ENCODE measurements at regions not wholly inside any gene's neighbourhood (a gene's known extent, or its start where the extent isn't known, plus 50 kb on each side); places are given as distances from the start of the nearest gene placed in this dataset.

DNA sequence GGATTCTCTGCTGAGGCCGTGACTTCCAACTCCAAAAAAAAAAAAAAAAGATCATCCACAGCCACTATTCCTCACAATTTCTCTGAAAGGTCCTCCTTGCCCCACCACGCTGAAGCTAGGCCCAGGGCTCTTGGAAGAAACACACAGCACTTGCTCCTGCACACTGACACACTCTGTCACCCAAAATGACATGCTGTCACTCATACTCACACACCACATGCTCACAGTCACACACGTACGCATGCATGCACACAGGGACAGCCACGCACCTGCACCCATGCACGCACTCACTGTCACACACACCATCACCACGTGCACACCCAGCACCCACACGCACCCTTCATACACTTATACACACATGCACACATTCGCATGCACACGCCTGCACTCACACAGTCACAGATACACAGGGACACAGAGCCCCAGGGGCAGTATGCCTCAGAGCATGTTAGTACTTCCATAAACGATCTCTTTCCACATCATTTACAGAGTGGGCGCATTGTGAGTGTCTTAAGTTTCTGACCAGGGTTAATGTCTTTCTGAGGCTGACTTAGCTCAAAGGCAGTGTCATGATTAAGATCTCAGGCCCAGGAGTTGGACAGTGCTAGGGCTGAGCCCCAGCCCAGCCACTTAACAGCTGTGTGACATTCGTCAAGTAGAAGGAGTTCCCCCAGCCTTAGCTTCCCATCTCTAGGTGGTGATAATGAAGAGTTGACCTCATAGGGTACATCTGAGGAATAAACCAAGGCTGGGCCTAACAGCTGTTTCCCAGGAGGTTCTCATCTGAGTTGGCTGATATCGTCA lies 93.4 kb downstream of the GLI2 start:
- DNase-seq (ENCODE audit: low read depth in 2 of 2) = no peak

DNA sequence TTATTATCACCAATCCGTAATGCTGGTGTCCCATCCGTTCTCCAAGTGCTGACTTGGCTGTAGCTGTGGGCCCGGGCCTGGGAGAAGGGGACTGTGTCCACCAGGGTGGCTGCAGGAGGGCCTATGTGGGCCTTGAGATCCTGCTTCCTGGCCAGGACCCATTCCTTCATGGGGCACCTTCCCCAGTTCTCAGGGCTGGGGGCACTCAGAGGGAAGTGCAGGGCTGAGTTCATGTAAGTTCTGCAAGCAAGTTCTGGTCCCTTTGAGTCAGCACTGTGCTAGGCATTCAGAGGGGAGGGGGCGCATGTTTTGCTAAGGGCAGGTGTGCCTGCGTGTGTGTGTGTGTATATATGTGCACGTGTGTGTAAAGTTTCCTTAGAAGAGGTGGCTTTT lies 94.0 kb downstream of the GLI2 start:
- no peak for DNase-seq (ENCODE audit: low read depth in 2 of 2)

DNA sequence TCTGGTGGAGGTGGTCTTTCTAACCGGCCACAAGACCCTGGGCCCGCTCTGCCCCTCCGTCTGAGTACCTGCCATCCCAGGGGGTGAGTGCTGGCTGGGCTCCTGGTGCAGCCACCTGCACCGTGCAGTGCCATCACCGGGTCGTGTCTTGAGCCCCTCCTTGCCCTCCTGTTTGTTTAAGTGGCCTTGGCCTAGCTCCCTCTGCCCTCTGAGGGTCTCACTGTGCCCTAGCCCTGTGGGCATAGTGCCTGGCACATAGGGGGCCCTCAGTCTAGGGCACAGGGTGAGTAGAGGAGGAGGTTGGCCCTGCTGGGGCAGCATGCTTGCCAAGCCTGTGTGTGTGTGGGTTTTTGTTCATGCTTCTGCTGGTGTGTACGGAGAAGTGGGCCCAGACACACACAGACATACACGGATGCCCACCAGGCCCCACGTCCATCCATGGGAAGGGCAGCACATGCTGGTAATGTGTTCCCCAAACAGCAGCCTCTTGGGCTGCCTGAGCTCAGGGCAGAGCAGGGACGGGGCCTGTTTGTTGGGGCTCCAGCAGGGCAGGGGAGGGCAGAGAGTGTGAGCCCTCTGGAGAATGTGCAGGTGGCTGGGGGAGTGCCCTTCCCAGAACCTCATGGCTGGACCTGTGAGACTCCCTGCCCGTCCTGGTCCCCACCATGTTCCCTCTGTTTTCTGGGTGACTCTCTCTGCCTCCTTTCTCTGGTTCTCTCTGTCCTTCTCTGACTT lies 94.6 kb downstream of the GLI2 start:
- no peak for DNase-seq (ENCODE audit: low read depth in 2 of 2)

DNA sequence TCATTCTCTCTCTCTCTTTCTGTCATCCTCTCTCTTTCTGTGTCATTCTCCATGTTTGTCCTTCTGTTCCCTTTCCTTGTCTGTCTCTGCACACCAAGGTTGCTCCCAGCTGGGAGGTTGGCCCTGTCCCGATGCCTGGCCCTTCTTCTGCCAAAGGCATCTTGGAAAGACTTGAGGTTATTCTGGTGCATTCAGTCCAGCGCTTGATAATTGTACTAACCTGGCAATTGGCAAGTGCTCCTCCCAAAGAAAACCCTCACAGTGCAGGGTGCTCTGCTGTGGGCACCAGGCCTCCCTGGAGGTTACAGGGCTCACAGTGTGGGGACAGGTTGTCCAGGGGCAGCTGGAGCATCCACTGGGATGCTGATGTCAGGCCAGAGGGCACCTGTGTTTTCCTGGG lies 95.4 kb downstream of the GLI2 start:
- DNase-seq (ENCODE audit: low read depth in 2 of 2) = no peak

DNA sequence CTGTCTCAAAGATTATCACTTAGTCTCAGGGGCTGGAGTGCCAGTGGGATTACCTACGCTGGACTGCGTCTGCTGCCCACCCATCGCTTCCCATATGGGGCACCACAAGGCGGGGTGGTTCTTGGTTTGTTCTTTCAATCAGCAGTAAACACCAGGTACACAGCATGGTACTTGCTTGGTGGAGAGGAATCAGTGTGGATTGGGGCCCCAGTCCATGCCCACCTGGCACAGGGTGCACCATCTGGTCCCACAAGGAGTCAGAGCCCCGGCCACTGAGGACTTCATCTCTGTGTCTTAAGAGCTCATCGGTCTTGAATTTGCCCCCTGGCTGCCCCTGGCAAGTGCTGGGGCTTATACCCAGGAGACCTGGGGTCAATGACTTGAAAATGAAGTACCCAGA lies 96.2 kb downstream of the GLI2 start:
- no peak for DNase-seq (ENCODE audit: low read depth in 2 of 2)

DNA sequence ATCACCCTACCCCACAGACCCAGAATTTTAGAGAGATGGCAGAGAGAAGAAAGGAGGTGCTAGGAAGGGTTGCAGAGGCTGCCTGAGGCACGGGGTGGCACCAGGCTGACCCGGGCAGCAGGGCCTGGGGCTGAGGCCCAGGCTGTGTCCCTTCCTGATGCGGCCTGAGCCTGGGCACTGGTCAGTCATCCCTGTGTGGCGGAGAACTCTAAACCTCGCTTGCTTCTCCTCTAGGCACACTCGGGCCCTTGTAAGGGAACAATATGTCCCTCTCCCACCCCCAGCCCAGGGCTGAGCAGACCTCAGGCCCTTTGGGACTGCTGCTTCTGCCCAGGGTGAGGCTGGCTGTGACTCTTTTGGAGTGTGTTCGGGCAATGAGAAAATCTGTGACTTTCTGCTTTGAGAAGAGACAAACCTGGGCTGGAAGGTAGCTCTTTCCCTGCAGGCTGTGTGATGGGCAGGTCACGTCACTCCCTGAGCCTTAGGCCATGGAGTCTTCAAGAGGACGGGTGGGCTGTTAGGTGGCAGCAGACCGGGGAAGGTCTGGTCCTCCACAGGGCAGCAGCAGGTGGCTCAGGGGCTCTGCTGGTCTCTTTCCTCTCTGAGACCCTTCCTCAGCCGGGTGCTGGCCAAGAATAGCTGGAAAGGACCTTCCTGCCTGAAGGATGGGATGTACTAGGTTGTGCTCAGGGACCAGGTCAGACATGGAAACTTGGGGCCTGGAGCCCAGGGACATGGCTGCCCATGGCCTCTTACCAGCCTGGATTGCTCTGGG lies 96.8 kb downstream of the GLI2 start:
- no peak for DNase-seq (ENCODE audit: low read depth in 2 of 2)

DNA sequence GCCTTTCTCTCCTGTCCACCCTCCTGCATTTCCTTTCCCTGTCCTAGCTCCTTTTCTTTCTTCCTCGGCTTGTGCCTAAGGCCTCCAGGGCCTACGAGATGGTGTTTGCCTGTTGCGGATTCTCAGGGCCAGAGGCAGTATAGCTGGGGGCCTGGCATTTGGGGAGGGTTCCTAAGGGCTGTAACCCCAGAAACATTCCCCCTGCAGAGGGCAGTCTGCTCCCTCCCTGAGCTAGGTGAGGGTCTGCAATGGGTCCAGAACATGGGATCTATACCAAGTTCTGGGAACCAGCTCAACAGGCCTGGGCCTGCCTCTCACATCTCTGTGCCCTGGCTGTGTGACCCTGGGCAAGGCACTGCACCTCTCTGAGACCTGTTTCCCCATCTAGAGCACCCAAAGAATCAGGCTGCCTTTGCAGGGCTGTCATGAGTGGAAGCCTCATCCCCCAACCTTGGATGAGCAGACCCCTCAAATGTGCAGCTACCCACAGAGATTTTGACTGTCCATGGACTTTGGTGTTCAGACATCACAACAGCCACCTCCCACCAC lies 97.5 kb downstream of the GLI2 start:
- no peak for DNase-seq (ENCODE audit: low read depth in 2 of 2)

DNA sequence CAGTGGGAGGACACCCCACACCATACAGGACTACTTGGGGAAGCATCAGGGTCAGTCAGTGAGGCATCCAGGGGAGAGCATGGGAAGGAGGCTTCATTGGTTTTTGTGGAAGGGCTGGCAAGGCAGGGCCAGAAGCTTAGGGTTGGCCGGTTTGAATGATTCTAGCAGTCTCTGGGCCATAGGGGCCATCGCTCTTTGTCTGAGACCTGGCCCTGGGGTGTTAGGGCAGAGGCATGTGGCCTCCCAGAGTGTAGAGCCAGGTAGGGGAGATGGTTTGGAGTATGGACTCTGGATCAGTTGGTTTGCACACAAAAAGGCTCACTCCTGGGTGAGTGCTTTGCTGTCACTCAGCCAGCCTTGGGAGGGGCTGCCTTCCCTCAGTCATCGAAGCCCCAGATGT lies 98.5 kb downstream of the GLI2 start:
- DNase-seq (ENCODE audit: low read depth in 2 of 2) = no peak

DNA sequence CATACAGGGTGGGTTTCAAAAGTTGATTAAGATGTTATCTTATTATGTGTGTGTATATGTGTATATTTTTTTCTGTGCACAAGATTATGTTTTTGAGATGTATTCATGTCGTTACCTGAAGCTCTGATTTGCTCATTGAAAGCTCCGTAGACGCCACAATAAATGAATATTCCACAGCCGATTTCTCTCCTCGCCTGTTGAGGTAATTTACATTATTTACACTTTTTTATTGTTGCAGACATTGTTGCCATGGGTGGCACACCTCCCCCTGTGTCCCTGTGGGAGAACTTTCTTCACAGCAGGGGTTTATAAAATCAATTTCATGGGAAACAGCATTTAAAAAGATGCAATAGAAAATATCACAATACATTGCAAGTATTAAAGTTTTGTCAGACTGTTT lies 100.6 kb downstream of the GLI2 start:
- no peak for DNase-seq (ENCODE audit: low read depth in 2 of 2)

DNA sequence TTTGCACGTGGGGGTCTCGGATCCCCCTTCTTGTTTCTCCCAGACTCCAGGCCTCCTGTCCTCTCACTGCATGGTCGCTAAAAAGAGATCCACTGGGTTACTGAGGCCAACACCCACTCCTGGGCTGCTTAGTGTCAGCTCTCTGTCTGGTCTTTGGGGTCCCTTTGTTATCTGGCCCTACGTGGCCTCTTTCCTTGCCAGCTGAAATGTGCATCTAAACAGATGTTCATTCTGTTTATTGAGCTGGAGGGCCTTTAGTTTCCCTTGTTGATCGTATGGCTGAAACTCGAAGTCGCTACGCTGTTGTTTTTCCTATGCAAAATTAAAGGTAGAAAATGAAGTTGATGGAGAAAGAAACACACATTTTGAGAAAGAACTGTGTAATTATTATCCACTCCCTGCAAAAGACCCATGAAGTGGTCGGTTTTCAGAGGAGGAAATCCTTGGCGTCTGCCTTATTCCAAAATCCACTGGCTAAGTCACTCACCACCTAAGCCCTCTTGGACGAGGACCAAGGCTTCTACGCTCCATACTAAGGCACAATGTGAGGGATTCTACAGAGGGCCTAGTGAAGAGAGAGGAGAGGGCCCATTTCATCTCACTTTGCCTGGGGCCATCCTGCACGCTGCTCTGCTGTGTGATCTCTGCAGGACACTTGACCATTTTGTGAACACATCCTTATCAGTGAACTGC lies 105.3 kb downstream of the GLI2 start:
- DNase-seq (ENCODE audit: low read depth in 2 of 2) = no peak

DNA sequence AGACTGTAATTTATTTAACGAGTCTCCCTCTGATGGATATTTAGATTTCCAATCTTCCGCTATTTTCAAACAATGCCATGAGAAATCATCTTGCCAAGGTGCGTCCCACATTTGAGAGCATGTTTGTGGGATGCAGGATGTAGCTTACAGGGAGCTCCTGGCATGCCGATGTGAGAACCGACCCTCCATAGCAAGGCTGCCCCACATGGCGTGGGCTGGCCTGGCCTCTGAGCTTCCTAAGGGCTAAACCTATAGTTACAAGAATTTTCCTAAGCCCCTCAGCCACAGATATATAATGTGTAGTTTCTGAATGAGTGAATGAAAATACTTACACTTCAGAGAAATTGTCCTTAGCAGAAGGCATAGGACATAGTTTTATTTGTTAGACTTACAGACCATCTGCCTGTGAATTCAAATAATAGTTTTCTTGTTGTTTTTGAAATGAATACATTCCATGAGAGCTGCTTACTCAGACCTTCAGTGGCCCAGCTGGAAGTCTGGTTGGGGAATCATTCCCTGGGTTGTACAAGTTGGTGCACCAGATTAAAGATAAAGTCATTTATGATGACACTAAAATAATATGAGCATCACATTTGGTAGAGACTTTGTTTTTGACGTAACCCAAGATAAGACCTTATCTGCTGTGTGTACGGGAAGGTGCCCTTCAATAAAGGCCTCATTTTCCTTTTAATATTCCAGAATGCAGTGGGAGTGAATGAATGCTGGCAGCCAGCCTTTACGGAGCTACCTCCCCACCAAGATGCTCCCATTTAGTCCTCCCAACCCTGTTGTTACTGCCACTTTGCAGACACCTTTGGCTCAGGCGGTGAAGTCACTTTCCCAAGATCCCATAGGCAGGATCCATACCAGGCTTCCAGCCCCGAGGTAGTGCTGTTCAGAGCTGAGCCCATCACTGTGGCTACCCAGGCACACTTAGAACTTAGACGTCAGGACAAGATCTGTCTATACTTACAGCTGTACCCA lies 107.1 kb downstream of the GLI2 start:
- DNase-seq (ENCODE audit: low read depth in 2 of 2) = no peak

DNA sequence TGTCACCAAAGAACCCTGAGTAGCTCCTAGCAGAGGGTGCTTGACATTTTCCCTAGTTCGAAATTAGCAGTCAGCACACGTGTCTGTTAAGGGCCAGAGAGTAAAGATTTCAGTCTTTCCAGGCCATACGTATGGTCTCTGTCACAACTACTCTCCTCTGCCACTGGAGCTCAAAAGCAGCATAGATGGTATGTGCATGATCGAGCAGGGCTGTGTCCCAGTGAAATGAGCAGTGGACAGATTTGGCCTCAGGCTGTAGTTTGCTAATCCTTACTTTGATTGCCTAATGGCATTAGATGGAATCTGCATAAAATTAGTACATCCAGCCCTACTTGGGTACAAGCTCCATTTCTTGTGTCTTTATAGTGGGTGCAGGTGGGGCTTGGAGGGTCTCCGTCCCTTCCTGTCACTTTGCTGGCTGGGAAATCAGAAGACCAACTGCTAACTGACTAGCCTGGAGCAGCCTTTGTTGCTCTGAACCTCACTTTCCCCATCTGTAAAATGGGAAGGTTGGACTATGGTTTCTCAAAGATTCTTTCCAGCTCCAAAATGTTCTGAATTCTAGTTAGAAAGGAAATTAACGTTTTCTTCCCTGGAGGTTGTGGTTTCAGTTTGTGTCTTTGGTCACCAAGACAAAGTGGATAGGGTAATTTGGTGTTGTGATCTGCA lies 108.5 kb downstream of the GLI2 start:
- DNase-seq (ENCODE audit: low read depth in 2 of 2) = no peak

DNA sequence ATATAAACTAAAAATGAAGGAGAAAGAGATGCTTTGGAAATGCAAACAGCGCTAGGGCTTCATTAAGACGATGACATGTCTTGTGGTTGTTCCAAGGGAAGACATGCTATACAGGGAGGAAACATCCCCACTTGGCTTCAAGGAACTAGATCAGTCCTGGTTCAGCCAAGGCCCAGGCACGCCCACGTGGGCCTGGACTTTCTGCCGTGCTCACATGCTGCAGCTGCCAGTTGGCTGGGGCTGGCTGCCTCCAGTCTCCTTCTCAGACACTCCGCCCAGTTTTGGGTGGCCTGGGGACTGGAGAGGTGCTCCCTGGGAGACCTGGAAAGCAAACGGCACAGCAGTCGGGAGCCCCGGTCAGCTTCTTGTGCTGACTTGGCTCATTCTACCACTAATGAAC lies 109.6 kb downstream of the GLI2 start:
- no peak for DNase-seq (ENCODE audit: low read depth in 2 of 2)

DNA sequence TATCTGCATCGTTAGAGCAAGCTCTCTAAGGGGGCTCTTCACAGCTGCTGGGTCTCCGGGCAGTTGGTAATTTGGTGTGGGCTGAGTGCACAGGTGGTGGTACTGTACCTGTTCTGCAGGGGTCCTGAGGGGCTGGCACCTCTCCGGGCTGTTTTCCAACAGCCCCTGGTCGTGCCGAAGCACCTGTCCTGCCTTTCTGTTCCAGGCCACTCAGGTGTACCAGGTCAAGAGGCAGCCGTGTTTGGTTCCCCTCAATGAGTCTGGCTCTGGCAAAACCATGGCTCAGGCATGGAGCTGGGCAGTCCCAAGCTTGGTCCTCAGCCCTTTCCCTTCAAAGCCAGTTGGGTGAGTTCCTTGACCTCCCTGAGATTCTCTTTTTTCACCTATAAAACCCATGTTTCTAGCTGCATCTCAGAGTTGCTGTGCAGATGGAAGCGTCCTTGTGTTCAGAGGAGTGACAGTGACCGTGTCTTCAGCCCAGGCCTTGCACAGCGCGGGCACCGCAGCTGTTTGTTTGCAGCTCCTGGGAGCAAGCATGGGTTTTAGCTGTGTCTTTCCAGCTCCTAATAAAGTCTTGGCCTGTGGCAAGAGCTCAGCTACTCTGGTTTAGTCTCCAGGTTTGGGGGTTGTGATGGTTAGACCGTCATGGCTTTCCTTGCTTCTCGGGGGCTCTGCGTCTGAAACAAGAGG lies 110.9 kb downstream of the GLI2 start:
- DNase-seq (ENCODE audit: low read depth in 2 of 2) = no peak

DNA sequence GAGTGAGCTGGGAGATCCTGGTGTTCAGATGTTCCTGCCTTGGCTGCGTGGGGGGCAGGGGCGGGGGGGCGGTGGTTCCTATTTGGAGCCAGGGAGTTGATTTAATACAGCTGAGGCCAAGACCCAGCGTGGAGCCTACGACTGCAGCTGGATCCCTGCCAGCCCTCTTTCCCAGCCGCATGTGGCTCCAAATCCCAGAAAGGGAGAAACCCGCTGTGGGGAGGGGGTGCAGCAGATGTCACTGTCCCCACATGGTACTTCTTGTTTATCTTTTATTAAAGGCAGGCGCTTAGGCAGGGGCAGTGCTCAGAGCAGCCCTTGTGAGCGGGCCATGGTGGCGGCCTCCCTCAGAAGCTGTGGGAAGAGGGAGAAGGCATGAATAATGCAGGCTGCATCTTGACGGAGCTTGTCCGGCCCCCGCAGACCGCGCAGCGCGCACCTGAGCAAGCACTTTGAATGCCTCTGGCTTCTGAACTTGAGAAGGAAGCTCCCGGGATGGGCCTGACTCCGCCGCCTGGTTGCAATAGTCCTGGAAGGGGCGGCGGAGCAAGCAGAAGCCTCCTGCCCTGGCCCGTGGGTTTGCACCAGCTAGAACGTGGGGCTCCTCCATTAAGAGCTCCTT lies 112.1 kb downstream of the GLI2 start:
- DNase-seq (ENCODE audit: low read depth in 2 of 2) = no peak

DNA sequence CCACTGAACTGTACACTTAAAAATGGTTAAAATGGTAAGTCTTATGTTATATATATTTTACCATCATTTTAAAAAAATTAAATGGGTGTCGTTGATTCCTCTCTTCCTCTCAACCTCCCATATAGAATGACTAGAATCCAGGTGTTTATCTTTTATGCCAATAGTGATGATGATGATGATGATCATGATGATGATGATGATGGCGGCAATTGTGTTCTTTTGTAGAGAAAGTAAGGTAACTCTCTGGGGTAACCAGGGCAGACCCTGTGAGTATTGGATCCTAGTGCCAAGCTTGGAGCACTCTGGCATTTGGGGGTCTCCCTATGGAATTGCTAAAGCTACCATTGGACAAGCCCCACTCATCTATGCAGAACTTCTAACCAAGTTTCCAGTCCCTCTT lies 113.6 kb downstream of the GLI2 start:
- DNase-seq (ENCODE audit: low read depth in 2 of 2) = no peak

DNA sequence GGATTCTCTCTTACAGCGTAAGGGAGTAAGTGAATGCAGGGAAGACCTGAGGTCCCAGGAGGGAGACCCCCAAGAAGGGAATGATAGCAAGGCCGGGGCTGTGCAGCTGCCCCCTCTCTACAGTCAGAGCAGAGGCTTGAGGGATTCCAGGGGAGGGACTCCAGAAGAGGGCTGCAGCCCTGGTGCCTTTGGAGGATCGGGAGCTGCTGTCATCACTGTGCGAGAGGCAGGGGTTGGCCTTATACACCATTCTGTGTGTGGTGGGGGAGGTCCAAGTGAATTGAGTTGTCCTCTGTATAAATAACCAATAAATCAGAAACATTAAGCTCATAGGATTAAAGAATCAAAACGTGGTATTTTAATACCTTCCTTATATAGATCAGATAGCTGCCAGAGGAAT lies 114.9 kb downstream of the GLI2 start:
- no peak for DNase-seq (ENCODE audit: low read depth in 2 of 2)

DNA sequence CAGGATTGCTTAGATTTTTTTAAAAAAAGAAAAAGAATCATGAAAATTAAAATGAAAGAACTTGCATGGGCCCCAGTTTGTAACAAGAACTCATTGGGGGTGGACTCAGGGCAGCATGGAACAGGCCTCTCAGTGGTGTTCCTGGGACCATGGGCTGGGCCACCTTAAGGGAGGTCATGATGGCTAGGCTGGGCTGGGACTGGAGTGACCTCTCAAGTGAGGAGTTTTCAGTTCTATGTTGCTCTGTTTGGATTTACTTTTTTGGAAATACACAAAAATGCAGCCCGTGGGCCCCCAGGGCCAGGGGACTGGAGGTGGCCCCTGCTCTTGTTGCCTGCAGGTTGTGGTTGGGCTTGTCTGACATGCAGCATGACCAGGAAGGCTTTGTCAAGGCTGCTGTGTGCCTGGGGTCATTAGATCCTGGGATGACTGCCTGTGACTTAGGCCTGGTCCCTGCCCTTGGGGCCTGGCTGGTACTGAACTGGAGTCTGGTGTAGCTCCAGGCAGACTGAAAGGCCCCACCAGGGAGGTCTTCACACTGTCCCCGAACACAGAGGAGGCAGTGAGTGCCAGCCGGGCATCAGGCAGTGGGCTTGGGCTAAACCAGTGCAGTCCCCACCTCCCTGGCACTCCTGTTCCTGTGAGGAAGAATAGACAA lies 115.6 kb downstream of the GLI2 start:
- no peak for DNase-seq (ENCODE audit: low read depth in 2 of 2)
